NCI-H128 (cell line): ENCODE measurements at regions not wholly inside any gene's neighbourhood (a gene's known extent, or its start where the extent isn't known, plus 50 kb on each side); places are given as distances from the start of the nearest gene placed in this dataset.
"Not testable (repeated sequence)": the region's sequence is repeated elsewhere in the genome, so short reads cannot be mapped to it uniquely, and the experiment has no call there.

Experiments
- DNase-seq: peaks from one replicate; lab custom pipeline; 2025; ENCODE audit not compliant: unreplicated experiment; lab: John Stamatoyannopoulos, UW

GRCh38 chr2:11950896-11951295 is 204.5 kb downstream of the LPIN1 start:
- no peak for DNase-seq

DNA sequence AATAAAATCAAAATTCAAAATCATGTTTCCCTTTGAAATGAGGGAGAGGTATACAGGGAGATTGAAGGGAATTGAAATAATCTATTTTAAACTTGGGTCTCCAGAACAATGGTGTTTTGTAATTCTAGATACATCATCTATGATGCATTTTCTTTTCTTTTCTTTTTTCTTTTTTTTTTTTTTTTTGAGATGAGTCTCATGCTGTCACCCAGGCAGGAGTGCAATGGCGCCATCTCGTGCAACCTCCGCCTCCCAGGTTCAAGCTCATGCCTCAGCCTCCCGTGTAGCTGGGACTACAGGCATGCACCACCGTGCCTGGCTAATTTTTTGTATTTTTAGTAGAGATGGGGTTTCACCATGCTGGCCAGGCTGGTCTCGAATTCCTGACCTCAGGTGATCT is 205.1 kb downstream of the LPIN1 start:
- not testable (repeated sequence) for DNase-seq

GRCh38 chr2:11953258-11953657 is 206.8 kb downstream of the LPIN1 start:
- no peak for DNase-seq

GRCh38 chr2:11955314-11955713 is 208.9 kb downstream of the LPIN1 start:
- no peak for DNase-seq

DNA sequence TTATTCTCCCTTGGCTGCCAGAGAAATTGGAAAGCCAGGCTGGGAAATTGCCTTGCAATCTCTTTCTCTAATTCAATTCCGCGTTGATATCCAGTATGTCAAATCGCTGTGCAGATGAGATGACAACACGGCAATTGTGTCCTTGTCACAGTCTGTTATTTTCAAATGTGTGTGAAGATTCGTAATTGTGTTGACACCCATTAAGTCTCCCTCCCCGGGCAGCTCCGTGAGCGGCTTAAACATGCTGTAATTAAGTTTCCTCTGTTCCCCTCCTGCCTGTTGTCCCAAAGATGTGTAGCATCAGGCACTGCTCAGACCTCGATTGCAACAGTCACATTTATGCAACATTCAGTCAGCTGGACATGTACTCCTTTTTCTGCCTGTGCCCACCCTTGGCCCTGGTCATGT is 209.5 kb downstream of the LPIN1 start:
- no peak for DNase-seq

DNA sequence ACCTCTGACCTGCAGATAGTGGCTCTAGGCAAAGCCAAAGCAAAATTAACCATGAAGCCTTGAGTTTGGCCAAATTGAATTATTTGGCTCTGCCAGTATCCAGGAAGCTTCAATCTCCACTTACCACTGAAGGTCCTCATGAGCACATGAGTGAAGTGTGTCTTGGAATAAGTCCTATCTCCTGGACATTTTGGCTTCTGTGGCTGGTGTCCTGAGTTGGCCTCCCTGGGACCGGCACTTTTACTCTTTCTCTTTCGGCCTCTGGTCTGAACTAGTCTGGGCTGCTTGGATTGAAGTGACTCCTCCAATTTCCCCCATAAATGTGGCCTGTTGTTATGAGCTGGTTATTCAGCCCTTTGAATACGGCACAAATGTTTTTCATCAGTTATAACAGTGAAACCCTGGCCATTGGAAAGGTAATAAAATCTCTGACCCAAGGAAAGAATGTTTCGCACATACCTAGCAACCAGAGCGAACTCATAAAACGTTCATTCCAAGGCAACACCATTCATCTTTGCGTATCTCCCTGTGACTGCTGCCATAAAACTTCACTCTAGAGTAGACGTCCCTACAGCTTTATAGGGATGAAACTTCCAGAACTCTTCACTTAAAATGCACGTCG is 216.4 kb downstream of the LPIN1 start:
- no peak for DNase-seq

DNA sequence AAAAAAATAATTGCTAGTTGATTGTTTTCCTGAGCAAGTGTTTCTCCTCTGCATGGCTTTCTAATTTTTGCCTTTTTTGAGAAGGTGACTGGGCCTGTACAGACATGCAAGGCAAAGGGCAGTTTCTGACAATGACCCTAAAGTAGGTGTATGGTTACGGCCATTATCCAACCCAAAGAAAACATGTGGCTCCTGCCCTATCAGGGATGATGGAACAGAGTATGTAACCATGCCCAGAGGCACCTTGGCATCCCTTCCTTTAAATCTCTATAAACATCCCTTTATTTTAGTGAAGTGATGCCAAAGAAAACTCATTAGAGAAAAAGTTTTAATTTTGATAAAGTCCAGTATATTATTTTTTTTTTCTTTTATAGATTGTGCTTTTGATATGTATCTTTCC is 217.5 kb downstream of the LPIN1 start:
- no peak for DNase-seq

- no peak for DNase-seq
Observed at GRCh38 chr2:11967946-11968465, 221.6 kb downstream of the LPIN1 start.

- DNase-seq = no peak
Observed at GRCh38 chr2:11968521-11968920, 222.1 kb downstream of the LPIN1 start.

DNA sequence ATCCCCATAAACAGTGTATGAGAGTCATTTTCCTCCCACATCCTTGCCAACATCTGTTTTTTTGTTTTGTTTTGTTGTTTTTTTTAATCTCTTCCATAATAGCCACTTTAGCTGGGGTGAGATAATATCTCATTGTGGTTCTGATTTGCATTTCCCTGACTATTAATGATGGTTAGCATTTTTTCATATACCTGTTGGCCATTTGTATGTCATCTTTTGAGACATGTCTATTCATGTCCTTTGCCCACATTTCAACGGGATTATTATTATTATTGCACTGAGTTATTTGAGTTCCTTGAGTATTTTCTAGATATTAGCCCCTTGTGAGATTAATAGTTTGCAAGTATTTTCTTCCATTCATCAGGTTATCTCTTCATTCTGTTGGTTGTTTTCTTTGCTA is 223.3 kb downstream of the LPIN1 start:
- no peak for DNase-seq

DNA sequence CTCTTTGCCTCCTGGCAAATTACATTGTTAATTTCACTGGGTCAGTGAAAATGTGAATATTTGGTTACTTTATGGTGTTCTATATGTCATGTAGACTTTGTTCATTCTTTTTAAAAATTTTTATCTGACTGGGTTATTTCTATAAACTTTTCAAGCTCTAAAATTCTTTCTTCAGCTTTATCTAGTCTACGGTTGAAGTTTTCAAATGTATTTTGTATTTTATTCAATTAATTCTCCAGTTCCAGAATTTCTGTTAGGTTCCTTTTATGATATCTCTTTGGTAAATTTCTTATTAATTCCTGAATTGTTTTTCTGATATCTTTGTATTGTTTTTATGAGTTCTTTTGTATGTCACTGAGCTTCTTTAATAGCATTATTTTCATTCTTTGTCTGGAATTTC is 228.1 kb downstream of the LPIN1 start:
- DNase-seq = no peak

GRCh38 chr2:11975373-11975772 is 228.9 kb downstream of the LPIN1 start:
- DNase-seq = no peak

GRCh38 chr2:11976073-11976472 is 229.6 kb downstream of the LPIN1 start:
- DNase-seq = no peak

GRCh38 chr2:11977766-11978524 is 231.5 kb downstream of the LPIN1 start:
- no peak for DNase-seq

GRCh38 chr2:11980809-11981208 is 234.4 kb downstream of the LPIN1 start:
- DNase-seq = no peak

- DNase-seq = no peak
Observed at GRCh38 chr2:11983401-11983800, 237.0 kb downstream of the LPIN1 start.

- DNase-seq = no peak
Observed at GRCh38 chr2:11983870-11984269, 237.4 kb downstream of the LPIN1 start.

GRCh38 chr2:11984316-11985158 is 238.1 kb downstream of the LPIN1 start:
- DNase-seq = no peak

- no peak for DNase-seq
Observed at GRCh38 chr2:11985817-11986566, 239.6 kb downstream of the LPIN1 start.

- no peak for DNase-seq
Observed at GRCh38 chr2:11987151-11987550, 240.7 kb downstream of the LPIN1 start.
